ENCODE measurements at regions not wholly inside any gene's neighbourhood (a gene's known extent, or its start where the extent isn't known, plus 50 kb on each side); places are given as distances from the start of the nearest gene placed in this dataset.

GRCh38 chr2:15038366-15039364 is 406.1 kb downstream of the LRATD1 start:
- TF ChIP-seq, protein P1, sequence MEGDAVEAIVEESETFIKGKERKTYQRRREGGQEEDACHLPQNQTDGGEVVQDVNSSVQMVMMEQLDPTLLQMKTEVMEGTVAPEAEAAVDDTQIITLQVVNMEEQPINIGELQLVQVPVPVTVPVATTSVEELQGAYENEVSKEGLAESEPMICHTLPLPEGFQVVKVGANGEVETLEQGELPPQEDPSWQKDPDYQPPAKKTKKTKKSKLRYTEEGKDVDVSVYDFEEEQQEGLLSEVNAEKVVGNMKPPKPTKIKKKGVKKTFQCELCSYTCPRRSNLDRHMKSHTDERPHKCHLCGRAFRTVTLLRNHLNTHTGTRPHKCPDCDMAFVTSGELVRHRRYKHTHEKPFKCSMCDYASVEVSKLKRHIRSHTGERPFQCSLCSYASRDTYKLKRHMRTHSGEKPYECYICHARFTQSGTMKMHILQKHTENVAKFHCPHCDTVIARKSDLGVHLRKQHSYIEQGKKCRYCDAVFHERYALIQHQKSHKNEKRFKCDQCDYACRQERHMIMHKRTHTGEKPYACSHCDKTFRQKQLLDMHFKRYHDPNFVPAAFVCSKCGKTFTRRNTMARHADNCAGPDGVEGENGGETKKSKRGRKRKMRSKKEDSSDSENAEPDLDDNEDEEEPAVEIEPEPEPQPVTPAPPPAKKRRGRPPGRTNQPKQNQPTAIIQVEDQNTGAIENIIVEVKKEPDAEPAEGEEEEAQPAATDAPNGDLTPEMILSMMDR (conservative IDR thresholded peaks at IDR 0.05 in 1 of 2, IDR thresholded peaks at IDR 0.05 in 1 of 2; ENCODE audit: low read depth in 1 of 2, low read length in 2 of 2): no peak
- TF ChIP-seq EZH2 (IDR thresholded peaks at IDR 0.05; ENCODE audit: low read length, missing control alignments): no peak
